ENCODE measurements at regions not wholly inside any gene's neighbourhood (a gene's known extent, or its start where the extent isn't known, plus 50 kb on each side); places are given as distances from the start of the nearest gene placed in this dataset.

DNA sequence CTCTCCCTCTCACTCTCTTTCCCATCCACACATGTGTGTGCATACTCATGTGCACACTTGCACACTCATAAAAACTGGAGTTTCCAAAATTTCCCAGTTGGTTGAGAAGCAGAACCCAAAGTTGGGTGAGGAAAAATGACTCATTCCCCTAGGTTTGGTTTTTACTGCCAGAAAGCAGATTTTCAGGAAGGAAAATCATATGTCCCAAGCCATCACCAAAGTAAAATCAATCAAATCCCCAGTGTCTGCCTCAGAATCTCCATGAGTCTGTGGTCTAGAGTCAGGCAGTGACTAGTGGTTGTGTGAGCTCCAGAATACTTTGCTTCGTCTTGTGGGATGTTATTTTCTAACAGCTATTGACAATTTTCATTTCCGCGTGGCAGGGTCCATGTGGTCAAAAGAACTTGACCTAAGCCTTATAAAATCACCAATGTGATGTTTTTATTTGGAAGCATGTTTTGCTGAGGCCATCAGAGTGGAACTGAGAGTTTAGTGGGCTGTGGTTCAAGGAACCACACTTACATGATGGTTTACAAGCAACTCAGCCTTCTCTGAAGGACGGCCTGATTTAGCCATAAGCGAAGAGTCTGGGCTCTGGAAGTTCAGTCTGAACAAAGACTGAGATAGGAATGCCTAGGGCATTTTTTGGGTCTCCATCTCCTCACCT, 81.9 kb upstream of the CCN6 start:
- in situ Hi-C loops (cut with MboI; ENCODE audit: low sequenced_read_pairs) = no loop called here
- H3K36me3 ChIP-seq (replicated peaks) = no peaks in the 10 kb centered on the region
- H3K4me1 ChIP-seq = no peaks in the 10 kb centered on the region
- H3K27me3 ChIP-seq (ENCODE audit: low read depth) = peaks cover 16% of the 10 kb centered on the region
- H3K9me3 ChIP-seq = no peaks in the 10 kb centered on the region
- no peak for DNase-seq (ENCODE audit: low spot score in 2 of 2)
- H3K4me3 ChIP-seq = no peak overlapping the region

DNA sequence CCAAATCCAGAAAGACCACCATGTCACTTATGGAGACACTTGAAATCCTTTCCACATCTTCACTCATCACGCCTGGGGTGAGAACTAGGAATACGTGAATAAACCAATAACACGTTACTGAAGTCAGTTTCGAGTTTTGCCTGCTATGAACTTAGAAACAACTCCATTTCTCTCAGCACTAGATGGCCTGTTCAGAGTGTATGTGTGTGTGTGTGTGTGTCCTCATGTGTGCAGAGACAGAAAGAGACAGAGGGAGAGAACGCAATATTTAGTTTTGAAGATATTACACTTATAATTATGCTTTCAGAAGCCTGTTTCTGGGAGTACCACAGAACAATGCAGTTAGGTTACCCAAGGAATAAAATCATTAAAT, 81.2 kb upstream of the CCN6 start:
- no peak for DNase-seq (ENCODE audit: low spot score in 2 of 2)
- H3K9me3 ChIP-seq = no peaks in the 10 kb centered on the region
- H3K27me3 ChIP-seq (ENCODE audit: low read depth) = peaks cover 11% of the 10 kb centered on the region
- no peaks in the 10 kb centered on the region for H3K36me3 ChIP-seq (replicated peaks)
- in situ Hi-C loops (cut with MboI; ENCODE audit: low sequenced_read_pairs) = no loop called here
- H3K4me1 ChIP-seq = no peaks in the 10 kb centered on the region
- H3K4me3 ChIP-seq = no peak overlapping the region

DNA sequence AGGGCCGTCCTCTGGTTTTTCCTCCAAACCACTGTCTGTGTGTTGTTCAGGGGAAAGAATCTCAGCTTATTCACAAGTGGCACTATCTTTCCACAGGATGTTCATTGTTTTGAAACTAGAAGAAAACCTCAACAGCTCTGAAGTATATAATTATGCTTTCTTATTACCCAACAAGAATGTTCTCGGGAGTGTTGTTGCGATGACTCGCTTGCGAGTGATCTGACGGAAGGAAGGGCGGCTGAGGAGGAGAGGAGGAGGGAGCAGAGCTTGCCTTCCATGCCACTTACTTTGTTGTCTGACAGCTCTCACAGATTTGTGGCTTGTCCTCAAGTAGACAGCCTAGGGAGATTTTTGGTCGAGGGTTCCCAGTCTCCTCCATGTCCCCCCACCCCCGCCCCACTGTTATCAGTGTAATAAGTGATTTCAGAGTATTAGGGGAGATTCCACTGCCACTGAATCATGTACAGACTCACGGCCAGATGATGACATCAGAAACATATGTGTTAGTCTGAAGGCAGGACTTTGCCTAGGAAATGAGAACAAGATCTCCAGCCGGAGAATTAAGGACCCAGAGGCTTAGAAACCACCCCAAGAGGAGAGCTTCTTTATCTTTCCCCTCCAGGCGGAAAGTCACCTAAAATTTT, 80.7 kb upstream of the CCN6 start:
- in situ Hi-C loops (cut with MboI; ENCODE audit: low sequenced_read_pairs) = no loop called here
- no peaks in the 10 kb centered on the region for H3K4me1 ChIP-seq
- no peaks in the 10 kb centered on the region for H3K36me3 ChIP-seq (replicated peaks)
- H3K4me3 ChIP-seq = no peak overlapping the region
- no peaks in the 10 kb centered on the region for H3K9me3 ChIP-seq
- peaks cover 7% of the 10 kb centered on the region for H3K27me3 ChIP-seq (ENCODE audit: low read depth)
- no peak for DNase-seq (ENCODE audit: low spot score in 2 of 2)

DNA sequence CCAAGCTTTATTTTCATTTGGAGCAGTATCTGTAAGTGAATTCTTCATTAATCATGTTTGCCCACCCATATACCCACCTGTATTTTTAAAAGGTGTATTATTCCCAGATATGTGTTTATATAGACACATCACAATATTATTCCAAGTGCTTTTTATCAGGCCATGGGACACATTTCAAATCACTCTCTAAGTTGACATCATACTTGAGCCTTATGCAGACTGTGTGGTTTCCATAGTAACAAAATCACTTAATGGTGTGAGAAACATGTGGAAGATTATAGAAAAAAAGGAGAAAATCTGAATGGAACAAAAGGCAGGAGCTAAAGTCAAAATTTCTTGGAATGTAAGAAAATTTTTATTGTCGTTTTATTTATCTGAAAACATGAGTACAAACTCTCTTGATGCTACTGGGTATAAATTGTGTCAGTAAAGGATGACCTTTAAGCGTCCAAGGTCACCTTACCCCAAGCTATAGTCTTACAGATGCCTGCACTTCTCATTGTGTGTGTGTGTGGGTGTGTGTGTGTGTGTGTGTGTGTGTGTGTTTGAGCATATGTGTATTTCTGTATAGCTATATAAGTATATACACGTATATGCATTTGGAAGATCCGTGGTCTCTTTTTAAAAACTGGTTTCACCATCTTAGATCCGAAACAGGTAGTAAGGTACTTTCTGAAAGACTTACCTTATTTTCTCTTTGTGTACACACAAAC, 79.8 kb upstream of the CCN6 start:
- H3K9me3 ChIP-seq = no peaks in the 10 kb centered on the region
- no peaks in the 10 kb centered on the region for H3K36me3 ChIP-seq (replicated peaks)
- no peak for DNase-seq (ENCODE audit: low spot score in 2 of 2)
- H3K4me1 ChIP-seq = no peaks in the 10 kb centered on the region
- H3K4me3 ChIP-seq = no peak overlapping the region
- in situ Hi-C loops (cut with MboI; ENCODE audit: low sequenced_read_pairs) = no loop called here
- peaks cover 6% of the 10 kb centered on the region; the same call in 1 of the 2 replicates for H3K27me3 ChIP-seq (ENCODE audit: low read depth)

DNA sequence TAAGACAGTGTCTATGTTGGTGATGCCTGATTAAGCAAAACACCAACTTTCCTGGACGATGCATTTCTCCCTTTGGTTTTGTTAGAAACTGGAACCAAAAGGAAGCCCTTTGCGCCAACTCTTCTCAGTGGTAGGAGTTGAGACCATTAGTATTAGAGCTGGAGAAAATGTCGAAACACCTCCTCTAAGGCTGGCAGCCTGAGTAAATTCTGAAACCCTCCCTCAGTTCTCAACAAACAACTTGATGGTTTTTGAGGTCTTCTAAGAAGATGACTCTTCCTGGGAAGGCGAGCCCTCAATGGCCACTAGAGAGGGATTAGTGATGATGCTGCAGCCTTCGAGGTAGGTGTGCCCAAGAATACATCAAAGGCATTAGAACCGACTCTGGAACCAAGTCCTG, 78.4 kb upstream of the CCN6 start:
- Histone ChIP-seq H3K36me3 (replicated peaks) (no peaks in the 10 kb centered on the region), H3K4me3 (no peak overlapping the region), H3K9me3 (no peaks in the 10 kb centered on the region), H3K4me1 (no peaks in the 10 kb centered on the region), H3K27me3 (ENCODE audit: low read depth) (peaks cover 6% of the 10 kb centered on the region; the same call in 1 of the 2 replicates)
- DNase-seq (ENCODE audit: low spot score in 2 of 2) = no peak
- in situ Hi-C loops (cut with MboI; ENCODE audit: low sequenced_read_pairs) = no loop called here

DNA sequence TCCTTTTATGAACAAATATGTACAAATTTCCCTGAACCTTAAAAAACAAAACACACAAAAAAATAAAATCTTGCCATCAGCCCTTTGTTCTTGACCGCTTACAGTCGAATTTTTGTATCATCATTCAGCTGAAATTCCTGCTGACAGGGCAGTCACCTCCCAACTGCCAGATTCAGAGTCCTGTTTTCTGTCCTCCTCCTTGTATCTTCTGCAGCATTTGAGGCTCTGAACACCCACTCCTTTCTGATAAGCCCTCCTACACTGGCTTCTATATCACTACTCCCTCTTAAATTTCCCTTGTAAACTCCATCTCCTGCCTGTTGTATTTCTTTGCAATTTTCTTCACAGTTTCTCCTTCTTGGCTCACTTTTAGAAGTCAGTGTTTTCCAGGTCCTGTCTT, 77.8 kb upstream of the CCN6 start:
- in situ Hi-C loops (cut with MboI; ENCODE audit: low sequenced_read_pairs) = no loop called here
- Histone ChIP-seq H3K9me3 (no peaks in the 10 kb centered on the region), H3K36me3 (replicated peaks) (no peaks in the 10 kb centered on the region), H3K4me3 (no peak overlapping the region), H3K4me1 (no peaks in the 10 kb centered on the region), H3K27me3 (ENCODE audit: low read depth) (peaks cover 6% of the 10 kb centered on the region; the same call in 1 of the 2 replicates)
- DNase-seq (ENCODE audit: low spot score in 2 of 2) = no peak

DNA sequence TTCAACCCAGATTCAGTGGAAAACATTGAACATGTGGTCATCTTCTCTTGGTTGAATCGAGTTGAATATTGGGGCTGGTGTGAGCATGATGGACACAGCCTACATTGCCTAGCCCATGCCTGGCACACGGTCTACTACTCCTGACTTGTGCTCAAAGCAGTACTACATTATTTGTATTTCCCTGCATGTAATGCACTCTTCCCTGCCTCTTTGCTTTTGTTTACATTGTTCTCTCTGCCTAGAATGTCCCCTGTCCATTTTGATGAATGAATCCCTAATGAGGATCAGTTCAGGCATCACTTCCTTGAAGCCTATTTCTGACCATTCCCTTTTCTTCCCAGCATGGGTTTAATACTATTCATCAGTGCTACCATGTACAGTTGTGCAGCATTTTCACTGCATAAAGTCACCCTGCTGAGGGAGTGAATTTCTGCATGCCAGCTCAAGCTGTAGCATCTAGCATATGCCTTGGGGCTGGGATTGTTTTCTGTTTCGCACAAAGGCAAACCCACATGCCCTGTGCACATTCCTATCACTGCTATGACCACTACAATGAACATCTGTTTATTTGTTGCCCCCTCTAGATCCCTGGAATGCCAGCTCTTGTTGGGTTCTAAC, 75.3 kb upstream of the CCN6 start:
- in situ Hi-C loops (cut with MboI; ENCODE audit: low sequenced_read_pairs) = no loop called here
- DNase-seq (ENCODE audit: low spot score in 2 of 2) = no peak
- peaks cover 6% of the 10 kb centered on the region; the same call in 1 of the 2 replicates for H3K27me3 ChIP-seq (ENCODE audit: low read depth)
- H3K4me3 ChIP-seq = no peak overlapping the region
- no peaks in the 10 kb centered on the region for H3K9me3 ChIP-seq
- H3K4me1 ChIP-seq = no peaks in the 10 kb centered on the region
- no peaks in the 10 kb centered on the region for H3K36me3 ChIP-seq (replicated peaks)

DNA sequence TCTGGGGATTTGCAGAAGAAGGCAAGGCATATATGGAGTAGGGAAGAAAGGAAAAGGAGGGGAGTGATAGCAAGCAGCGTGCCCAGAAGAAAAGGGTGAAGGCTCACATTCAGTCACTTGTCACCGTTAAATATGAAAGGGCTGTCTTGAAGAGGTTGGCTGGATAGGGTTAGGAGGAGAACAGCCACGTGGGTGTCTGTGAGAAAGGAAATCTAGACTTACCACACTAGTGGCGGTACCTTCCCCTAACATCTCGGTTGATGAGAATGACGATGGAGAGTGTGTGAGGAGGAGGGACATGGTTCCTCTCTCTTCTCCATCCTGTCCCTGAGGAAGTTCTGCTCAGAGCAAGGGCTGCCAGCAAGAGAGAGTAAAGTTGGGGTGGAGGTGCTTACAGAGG, 74.3 kb upstream of the CCN6 start:
- Histone ChIP-seq H3K36me3 (replicated peaks) (no peaks in the 10 kb centered on the region), H3K9me3 (no peaks in the 10 kb centered on the region), H3K27me3 (ENCODE audit: low read depth) (peaks cover 6% of the 10 kb centered on the region; the same call in 1 of the 2 replicates), H3K4me1 (no peaks in the 10 kb centered on the region), H3K4me3 (no peak overlapping the region)
- DNase-seq (ENCODE audit: low spot score in 2 of 2) = no peak
- in situ Hi-C loops (cut with MboI; ENCODE audit: low sequenced_read_pairs) = no loop called here

DNA sequence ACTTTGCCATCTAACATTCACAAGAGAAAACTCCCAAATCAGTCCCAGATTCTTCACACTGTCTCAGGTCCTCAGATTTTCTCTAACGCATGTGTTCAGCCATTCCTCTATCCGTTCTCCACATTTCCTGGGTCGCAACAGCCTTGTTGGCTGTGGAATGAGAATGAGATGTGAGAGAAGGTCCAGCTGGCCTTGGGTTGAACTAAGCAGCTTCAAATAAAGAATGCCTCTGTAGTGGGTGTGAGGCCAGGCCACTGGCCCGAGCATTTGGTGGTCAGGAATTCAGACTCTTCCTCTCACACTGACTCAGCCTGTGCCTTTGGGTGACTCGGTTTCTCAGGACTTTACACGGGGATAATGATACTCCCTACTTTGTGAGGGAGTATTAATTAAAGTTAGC, 73.8 kb upstream of the CCN6 start:
- no peak for DNase-seq (ENCODE audit: low spot score in 2 of 2)
- in situ Hi-C loops (cut with MboI; ENCODE audit: low sequenced_read_pairs) = no loop called here
- H3K27me3 ChIP-seq (ENCODE audit: low read depth) = peaks cover 6% of the 10 kb centered on the region; the same call in 1 of the 2 replicates

DNA sequence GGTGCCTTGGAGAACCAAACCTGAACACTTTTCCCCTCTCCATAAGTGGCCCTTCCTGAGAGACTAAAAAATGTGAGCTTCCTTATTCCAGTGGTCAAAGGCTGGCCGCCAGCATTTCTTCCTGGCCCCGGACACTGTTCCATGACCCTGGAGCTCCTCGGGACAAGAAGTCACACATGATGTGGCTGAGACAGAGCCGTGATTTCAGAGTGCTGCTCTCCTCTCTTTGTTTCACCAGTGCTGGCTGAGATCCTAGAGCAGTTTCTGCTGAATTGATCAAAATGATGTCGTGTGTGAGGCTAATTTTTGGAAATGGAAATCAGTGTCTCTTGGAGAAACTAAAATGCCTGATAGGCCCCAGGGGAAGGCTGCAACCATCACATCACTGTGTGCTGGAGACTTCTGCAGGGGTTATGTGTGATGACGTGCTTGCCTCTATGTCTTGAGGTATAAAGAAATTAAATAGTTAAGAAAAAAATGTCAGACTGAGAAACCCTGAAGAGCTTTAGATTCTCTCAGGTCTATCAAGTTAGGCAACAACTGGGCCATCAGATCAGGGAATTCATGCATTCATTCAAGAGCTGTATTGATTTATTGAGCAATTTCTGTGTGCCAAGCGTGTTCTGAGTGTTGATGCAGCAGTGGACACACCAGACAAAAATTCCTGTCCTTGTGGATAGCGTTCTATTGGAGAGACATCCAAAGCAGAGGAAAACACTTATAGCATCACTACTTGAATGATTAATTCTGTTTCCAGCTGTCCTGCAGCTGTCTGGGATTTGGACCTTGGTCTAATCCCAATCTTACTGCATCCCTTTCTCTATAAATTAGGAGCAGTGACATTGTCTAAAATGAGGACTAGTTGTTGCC, 72.7 kb upstream of the CCN6 start:
- no peaks in the 10 kb centered on the region for H3K4me1 ChIP-seq
- no peak overlapping the region for H3K4me3 ChIP-seq
- no peak for DNase-seq (ENCODE audit: low spot score in 2 of 2)
- in situ Hi-C loops (cut with MboI; ENCODE audit: low sequenced_read_pairs) = no loop called here
- H3K36me3 ChIP-seq (replicated peaks) = no peaks in the 10 kb centered on the region
- H3K27me3 ChIP-seq (ENCODE audit: low read depth) = peaks cover 6% of the 10 kb centered on the region; the same call in 1 of the 2 replicates
- H3K9me3 ChIP-seq = no peaks in the 10 kb centered on the region

More for the DNA sequence above, 73.8 kb upstream of the CCN6 start:
- H3K4me3 ChIP-seq = no peak overlapping the region
- H3K4me1 ChIP-seq = no peaks in the 10 kb centered on the region
- no peaks in the 10 kb centered on the region for H3K9me3 ChIP-seq
- no peaks in the 10 kb centered on the region for H3K36me3 ChIP-seq (replicated peaks)

DNA sequence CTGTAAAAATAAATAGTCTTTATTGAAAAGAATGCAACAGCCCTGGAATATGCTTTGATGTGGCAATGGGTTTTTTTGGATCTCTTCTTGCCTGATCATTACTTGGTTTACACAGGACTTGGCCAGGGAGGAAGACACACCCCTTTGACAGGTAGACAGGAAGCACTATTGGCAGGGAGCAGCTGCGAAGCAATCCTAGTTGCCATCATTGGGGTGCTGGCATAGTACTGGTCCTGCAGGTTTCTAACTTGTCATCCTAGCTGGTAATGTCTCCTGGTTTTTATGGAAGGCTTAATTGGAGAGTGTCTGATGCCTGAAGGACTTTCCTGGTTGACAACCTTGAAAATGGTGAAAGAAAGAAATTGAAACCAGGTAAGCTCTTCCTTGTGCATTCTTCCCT, 71.2 kb upstream of the CCN6 start:
- no peaks in the 10 kb centered on the region for H3K36me3 ChIP-seq (replicated peaks)
- H3K4me1 ChIP-seq = no peaks in the 10 kb centered on the region
- DNase-seq (ENCODE audit: low spot score in 2 of 2) = no peak
- 0 out of 2 replicates have a peak, but pooled peaks cover 2% of the 10 kb centered on the region for H3K27me3 ChIP-seq (ENCODE audit: low read depth)
- in situ Hi-C loops (cut with MboI; ENCODE audit: low sequenced_read_pairs) = no loop called here
- no peak overlapping the region for H3K4me3 ChIP-seq
- H3K9me3 ChIP-seq = no peaks in the 10 kb centered on the region

DNA sequence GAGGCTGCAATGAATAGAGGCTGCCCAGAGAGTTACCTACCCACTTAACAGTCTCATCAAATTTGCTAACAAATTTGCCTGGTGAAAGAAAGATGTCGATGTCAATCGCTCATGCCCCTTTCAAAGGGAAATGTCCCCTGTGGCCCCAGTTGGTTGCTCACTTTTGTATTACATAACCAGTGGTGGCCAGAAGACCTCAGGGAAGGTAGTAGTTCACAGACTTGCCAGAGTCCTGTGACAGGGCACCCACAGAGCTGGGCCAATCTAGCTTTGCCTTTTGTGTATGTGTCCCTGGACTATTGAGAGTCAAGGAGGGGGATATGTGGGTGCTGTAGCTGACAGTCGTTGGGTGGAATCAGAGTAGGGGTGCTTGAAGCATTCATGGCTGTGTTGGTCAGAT, 70.7 kb upstream of the CCN6 start:
- in situ Hi-C loops (cut with MboI; ENCODE audit: low sequenced_read_pairs) = no loop called here
- Histone ChIP-seq H3K4me3 (no peak overlapping the region), H3K36me3 (replicated peaks) (no peaks in the 10 kb centered on the region), H3K27me3 (ENCODE audit: low read depth) (peaks cover 3% of the 10 kb centered on the region; the same call in 1 of the 2 replicates), H3K9me3 (no peaks in the 10 kb centered on the region), H3K4me1 (no peaks in the 10 kb centered on the region)
- no peak for DNase-seq (ENCODE audit: low spot score in 2 of 2)

DNA sequence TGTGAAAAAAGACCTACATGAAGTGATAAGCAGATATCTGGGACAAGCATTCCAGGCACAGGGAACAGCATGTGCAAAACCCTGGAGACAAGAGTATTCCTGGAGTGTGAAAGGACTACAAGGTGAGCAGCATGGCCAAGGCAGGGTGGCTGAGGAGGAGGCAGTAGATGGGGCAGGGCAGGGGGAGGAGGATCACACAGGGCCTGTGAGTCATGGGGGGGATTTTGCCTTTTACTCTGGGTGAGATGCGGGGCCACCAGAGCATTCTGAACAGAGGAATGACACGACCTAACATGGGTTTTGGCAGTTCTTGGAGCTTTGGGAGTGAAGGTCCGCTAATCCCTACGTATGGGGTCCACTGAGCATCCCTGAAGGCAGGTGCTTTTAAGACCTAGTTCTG, 69.8 kb upstream of the CCN6 start:
- DNase-seq (ENCODE audit: low spot score in 2 of 2) = no peak
- H3K9me3 ChIP-seq = no peaks in the 10 kb centered on the region
- in situ Hi-C loops (cut with MboI; ENCODE audit: low sequenced_read_pairs) = no loop called here
- H3K4me3 ChIP-seq = no peak overlapping the region
- H3K27me3 ChIP-seq (ENCODE audit: low read depth) = peaks cover 3% of the 10 kb centered on the region; the same call in 1 of the 2 replicates
- H3K36me3 ChIP-seq (replicated peaks) = no peaks in the 10 kb centered on the region
- no peaks in the 10 kb centered on the region for H3K4me1 ChIP-seq
